Muscle layer of duodenum (tissue), 2 donors: ENCODE measurements at regions not wholly inside any gene's neighbourhood (a gene's known extent, or its start where the extent isn't known, plus 50 kb on each side); places are given as distances from the start of the nearest gene placed in this dataset.
"Not testable (repeated sequence)": the region's sequence is repeated elsewhere in the genome, so short reads cannot be mapped to it uniquely, and the experiment has no call there.

Source experiments
- H3K27ac ChIP-seq: one replicate; pipeline ENCODE4 v1.7.0; 2013; ENCODE audit warnings: mild to moderate bottlenecking, low read length
- H3K27me3 ChIP-seq: one replicate; pipeline ENCODE4 v1.7.0; 2013; ENCODE audit warnings: low read depth, mild to moderate bottlenecking, control low read depth, low read length
- H3K36me3 ChIP-seq, 2 donors: one replicate each; pipeline ENCODE4 v1.7.0; 2013; ENCODE audit warnings: low read length in 2 of 2, control low read depth in 1 of 2, mild to moderate bottlenecking in 1 of 2; ENCODE audit not compliant: insufficient read depth in 2 of 2, control insufficient read depth in 1 of 2
- H3K4me1 ChIP-seq, 2 donors: one replicate each; pipeline ENCODE4 v1.7.0; 2013; ENCODE audit warnings: low read length in 2 of 2, mild to moderate bottlenecking in 2 of 2, control low read depth in 1 of 2, moderate library complexity in 1 of 2; ENCODE audit not compliant: insufficient read depth in 2 of 2, control insufficient read depth in 1 of 2
- H3K4me3 ChIP-seq, 2 donors: one replicate each; pipeline ENCODE4 v1.7.0; 2013; ENCODE audit warnings: low read length in 2 of 2, low read depth in 1 of 2, mild to moderate bottlenecking in 1 of 2
- H3K9me3 ChIP-seq, 2 donors: one replicate each; pipeline ENCODE4 v1.7.0; 2013; ENCODE audit warnings: low read length in 2 of 2, control low read depth in 1 of 2, mild to moderate bottlenecking in 1 of 2; ENCODE audit not compliant: control insufficient read depth in 1 of 2
- donor health status: healthy.

DNA sequence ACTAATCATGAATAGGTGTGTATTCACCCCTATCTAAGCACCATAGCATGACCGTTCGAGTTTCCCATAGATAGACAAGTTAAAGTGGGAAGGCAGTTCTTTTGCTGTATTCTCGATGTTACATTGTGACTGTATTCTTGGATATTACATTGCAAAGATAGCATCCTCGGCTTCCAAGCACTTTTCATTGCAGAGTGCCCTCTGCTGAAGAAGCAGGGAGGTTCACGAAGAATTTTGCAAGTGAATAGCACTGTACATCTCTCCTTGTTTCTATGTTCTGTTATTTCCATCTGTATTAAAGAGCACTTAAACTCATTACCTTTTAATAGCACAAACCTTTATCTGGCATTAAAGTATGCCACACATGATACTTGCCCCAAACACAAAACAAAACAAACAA is 426.7 kb upstream of the ARX start:
- Histone ChIP-seq H3K9me3 (no peaks in the 10 kb centered on the region), H3K4me1 (no peaks in the 10 kb centered on the region), H3K27ac (no peak overlapping the region), H3K27me3 (no peaks in the 10 kb centered on the region), H3K36me3 (no peaks in the 10 kb centered on the region), H3K4me3 (no peak overlapping the region)

DNA sequence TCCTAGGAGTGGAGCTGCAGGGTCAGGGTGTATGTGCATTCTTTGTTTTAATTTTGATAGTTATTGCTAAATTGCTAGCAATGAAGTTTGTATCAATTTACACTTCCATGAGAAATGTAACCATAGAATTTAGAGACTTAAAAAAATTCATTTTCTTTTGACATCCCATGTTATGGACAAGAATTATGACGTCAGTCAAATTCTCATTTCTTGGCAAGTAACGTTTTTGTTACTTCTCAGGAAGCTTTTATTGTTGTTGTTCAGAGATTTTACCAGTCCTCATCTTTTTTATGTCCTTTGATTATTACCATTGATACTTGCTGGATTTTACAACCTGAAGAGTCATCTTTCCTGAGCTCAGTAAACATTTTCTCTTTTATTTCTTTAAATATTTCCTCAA is 417.5 kb upstream of the ARX start:
- Histone ChIP-seq H3K36me3 (no peaks in the 10 kb centered on the region), H3K27me3 (no peaks in the 10 kb centered on the region), H3K4me1 (no peaks in the 10 kb centered on the region), H3K9me3 (no peaks in the 10 kb centered on the region), H3K4me3 (no peak overlapping the region), H3K27ac (no peak overlapping the region)

GRCh38 chrX:25432396-25432795 is 416.6 kb upstream of the ARX start:
- no peaks in the 10 kb centered on the region for H3K36me3 ChIP-seq
- no peak overlapping the region for H3K27ac ChIP-seq
- no peaks in the 10 kb centered on the region for H3K27me3 ChIP-seq
- no peaks in the 10 kb centered on the region for H3K4me1 ChIP-seq
- no peaks in the 10 kb centered on the region for H3K9me3 ChIP-seq
- H3K4me3 ChIP-seq: no peak overlapping the region

DNA sequence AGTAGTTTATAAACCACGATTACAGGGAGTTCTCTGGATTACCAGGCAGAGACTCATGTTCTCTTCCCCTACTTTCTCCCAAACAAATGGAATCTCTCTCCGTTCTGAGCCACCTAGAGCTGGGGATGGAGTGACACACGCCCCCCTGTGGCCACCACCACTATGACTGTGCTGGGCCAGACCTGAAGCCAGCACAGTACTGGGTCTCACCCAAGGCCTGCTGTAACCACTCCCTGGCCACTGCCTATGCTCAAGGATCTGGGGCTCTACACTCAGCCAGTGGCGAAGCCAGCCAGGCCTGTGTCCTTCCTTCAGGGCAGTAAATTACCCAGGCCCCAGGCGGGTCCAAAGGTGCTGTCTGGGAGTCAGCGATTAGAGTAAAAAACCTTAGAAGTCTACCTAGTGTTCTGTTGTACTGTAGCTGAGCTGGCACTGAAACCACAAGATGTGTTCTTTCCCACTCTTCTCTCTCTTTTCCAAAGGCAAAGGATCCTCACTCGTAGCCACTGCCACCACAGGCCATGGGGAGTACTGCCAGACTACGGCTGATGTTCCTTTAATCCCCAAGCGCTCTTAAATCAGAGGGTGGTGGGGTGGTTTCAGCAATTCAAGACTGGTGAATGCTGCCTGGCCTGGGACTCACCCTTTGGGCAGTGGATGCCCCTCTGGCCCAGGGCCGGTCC is 412.2 kb upstream of the ARX start:
- no peaks in the 10 kb centered on the region for H3K27me3 ChIP-seq
- H3K36me3 ChIP-seq: no peaks in the 10 kb centered on the region
- no peaks in the 10 kb centered on the region for H3K9me3 ChIP-seq
- no peak overlapping the region for H3K27ac ChIP-seq
- no peak overlapping the region for H3K4me3 ChIP-seq
- H3K4me1 ChIP-seq: no peaks in the 10 kb centered on the region

GRCh38 chrX:25404163-25404562 is 388.4 kb upstream of the ARX start:
- not testable (repeated sequence) for H3K27me3 ChIP-seq, H3K36me3 ChIP-seq, H3K27ac ChIP-seq, H3K4me1 ChIP-seq, H3K9me3 ChIP-seq, H3K4me3 ChIP-seq

GRCh38 chrX:25389266-25389665 is 373.5 kb upstream of the ARX start:
- no peaks in the 10 kb centered on the region for H3K4me1 ChIP-seq
- H3K4me3 ChIP-seq: no peak overlapping the region
- H3K36me3 ChIP-seq: no peaks in the 10 kb centered on the region
- peaks cover 0 to 2% of the 10 kb centered on the region in 2 donors for H3K9me3 ChIP-seq
- H3K27ac ChIP-seq: no peak overlapping the region
- H3K27me3 ChIP-seq: no peaks in the 10 kb centered on the region

DNA sequence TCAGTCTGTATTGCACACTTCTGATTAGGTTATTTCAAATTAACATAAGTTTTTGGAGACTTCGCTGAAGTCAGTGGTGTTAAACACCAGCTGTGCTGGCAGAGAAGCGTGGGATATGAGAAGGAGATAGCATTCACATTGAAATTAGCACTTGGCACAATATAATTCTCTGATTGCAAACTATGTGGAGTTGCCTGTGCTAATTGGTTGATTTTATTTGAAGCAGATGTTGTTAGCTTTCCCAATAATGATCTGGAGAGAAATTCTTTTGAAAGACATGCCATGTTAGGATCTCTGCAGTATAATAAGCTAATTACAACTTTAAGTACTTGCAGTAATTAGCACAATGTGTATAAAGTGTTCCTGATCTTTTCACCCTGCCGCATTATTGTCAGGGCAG is 367.4 kb upstream of the ARX start:
- Histone ChIP-seq H3K27me3 (no peaks in the 10 kb centered on the region), H3K27ac (no peak overlapping the region), H3K4me3 (no peak overlapping the region), H3K9me3 (peaks cover 0 to 2% of the 10 kb centered on the region in 2 donors), H3K4me1 (no peaks in the 10 kb centered on the region), H3K36me3 (no peaks in the 10 kb centered on the region)

- Histone ChIP-seq H3K4me3 (no peak overlapping the region), H3K27ac (no peak overlapping the region), H3K9me3 (no peaks in the 10 kb centered on the region), H3K36me3 (no peaks in the 10 kb centered on the region), H3K4me1 (no peaks in the 10 kb centered on the region), H3K27me3 (no peaks in the 10 kb centered on the region)
Observed at GRCh38 chrX:25356456-25356855, 340.7 kb upstream of the ARX start.

DNA sequence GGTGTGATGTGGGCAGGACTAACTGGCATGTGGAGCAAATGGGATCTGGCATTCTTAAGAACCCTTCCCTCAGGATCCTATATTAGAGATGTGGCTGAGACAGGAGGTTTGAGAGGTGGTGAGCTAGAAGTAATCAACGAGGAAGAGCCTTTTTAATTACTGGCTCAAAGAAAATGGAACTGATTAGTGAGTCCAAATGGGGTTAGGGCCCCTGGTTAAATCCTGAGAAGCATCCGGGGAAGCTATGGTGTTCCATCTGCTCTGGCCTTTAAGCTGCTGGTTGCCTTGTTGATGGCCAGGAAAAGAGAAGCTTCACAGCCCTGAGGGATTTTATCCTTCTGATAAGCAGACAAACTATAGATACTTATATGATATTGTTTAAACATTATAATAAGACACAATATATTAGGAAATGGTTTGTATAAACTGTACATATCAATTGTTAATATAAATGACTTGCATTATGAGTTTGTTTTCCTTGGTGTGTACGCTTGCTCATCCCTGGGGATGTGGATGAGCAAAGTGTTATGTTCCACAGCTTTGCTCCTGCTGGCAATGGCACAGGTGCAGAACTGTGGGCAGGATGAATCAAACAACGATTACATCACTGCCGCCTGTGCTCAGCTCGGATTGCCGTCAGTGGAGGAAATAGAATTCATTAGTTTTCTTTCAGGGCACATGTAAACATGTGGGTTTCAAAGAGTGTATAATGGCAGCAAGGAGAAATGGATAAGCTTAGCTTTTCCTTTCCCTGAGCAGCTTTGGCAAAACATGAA is 328.6 kb upstream of the ARX start:
- no peak overlapping the region for H3K4me3 ChIP-seq
- H3K9me3 ChIP-seq: no peaks in the 10 kb centered on the region
- no peaks in the 10 kb centered on the region for H3K27me3 ChIP-seq
- no peaks in the 10 kb centered on the region for H3K36me3 ChIP-seq
- no peak overlapping the region for H3K27ac ChIP-seq
- H3K4me1 ChIP-seq: no peaks in the 10 kb centered on the region

DNA sequence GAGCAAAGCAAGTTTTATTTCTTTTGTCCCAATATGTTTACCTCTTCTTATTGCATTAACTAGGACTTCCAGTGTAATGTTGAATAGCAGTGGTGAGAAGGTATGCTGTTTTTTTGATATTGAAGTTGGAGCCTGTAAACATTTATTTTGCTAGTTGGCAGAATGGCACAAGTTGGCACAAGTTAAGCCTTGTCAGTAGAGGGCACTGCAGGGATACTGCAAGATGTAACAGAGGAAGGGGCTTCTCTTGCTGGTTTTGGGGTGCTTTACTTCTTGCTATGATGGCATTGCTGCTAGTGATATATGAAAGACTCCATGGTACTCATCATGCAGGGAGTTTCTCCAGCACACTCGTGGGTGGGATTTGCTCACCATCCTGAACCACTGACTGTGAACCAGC is 327.3 kb upstream of the ARX start:
- Histone ChIP-seq H3K27me3 (no peaks in the 10 kb centered on the region), H3K36me3 (no peaks in the 10 kb centered on the region), H3K27ac (no peak overlapping the region), H3K4me3 (no peak overlapping the region), H3K4me1 (no peaks in the 10 kb centered on the region), H3K9me3 (no peaks in the 10 kb centered on the region)

DNA sequence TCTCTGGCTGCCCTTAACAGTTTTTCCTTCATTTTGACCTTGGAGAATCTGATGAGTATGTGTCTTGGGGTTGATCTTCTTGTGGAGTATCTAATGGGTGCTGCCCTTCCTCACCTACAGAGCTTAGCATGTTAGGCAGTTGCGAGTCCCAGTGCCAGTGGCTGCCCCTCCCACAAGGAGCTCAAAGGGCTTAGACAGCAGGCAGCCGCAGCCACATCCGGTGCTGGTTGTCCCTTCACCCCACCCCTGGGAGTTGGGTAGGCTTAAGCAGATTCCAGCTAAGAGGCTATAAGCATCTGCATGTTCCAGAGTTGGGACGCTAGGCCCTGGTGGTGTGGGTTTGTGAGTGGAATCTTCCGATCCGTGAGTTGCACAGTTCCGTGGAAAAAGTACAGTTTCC is 322.1 kb upstream of the ARX start:
- Histone ChIP-seq H3K27me3 (no peaks in the 10 kb centered on the region), H3K4me1 (no peaks in the 10 kb centered on the region), H3K27ac (no peak overlapping the region), H3K36me3 (no peaks in the 10 kb centered on the region), H3K4me3 (no peak overlapping the region), H3K9me3 (peaks cover 0 to 2% of the 10 kb centered on the region in 2 donors)

DNA sequence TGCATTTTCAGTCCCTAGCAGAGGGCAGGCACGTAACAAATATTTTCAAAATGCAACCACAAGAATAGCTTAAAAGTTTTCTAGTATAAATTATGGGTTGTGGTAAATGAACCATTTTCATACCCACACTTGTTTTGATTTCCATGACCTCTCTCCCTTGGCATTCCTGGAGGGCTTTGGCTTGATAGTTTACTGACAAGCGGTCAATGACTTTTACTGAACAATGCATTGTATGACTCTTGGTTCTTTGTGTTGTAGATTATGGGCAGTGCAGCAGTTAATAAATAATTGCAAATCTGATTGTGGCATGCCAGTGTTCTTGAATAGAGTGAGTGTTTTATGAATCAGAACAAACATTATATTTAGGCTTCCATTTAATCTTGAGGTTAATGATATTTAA is 285.2 kb upstream of the ARX start:
- Histone ChIP-seq H3K36me3 (no peaks in the 10 kb centered on the region), H3K4me3 (no peak overlapping the region), H3K27me3 (no peaks in the 10 kb centered on the region), H3K9me3 (no peaks in the 10 kb centered on the region), H3K4me1 (no peaks in the 10 kb centered on the region), H3K27ac (no peak overlapping the region)
